Calu3 (cell line): ENCODE measurements at regions not wholly inside any gene's neighbourhood (a gene's known extent, or its start where the extent isn't known, plus 50 kb on each side); places are given as distances from the start of the nearest gene placed in this dataset.

ENCODE experiments used
- BruUV-seq: library from RNA; stranded (reverse); fragments of 400-500 nt; replicated peaks from 2 replicates; lab custom pipeline; 2021; lab: Mats Ljungman, UMichigan
- CTCF ChIA-PET: fragments of 300-600 bp; sonication (Branson Sonifier 250); formaldehyde crosslinking; loops from one replicate; lab custom pipeline; 2022; ENCODE audit warnings: antibody characterized with exemption; lab: Charles Lee
- DNase-seq: peaks from one replicate; pipeline ENCODE4 v3.0.0; 2022
- H3K27ac Mint-ChIP-seq: one replicate; pipeline ENCODE4 v1.8.0; 2022; ENCODE audit warnings: mixed read lengths; ENCODE audit not compliant: unreplicated experiment
- H3K27me3 Mint-ChIP-seq: one replicate; pipeline ENCODE4 v1.8.0; 2022; ENCODE audit warnings: mixed read lengths; ENCODE audit not compliant: unreplicated experiment
- H3K36me3 Mint-ChIP-seq: one replicate; pipeline ENCODE4 v1.8.0; 2022; ENCODE audit warnings: mild to moderate bottlenecking, moderate library complexity, mixed read lengths; ENCODE audit not compliant: insufficient read depth, unreplicated experiment
- H3K4me1 Mint-ChIP-seq: one replicate; pipeline ENCODE4 v1.8.0; 2022; ENCODE audit warnings: mild to moderate bottlenecking, low read depth, mixed read lengths; ENCODE audit not compliant: unreplicated experiment
- H3K4me3 Mint-ChIP-seq: one replicate; pipeline ENCODE4 v1.8.0; 2022; ENCODE audit warnings: mild to moderate bottlenecking, low read depth, moderate library complexity, mixed read lengths; ENCODE audit not compliant: unreplicated experiment
- H3K9me3 Mint-ChIP-seq: one replicate; pipeline ENCODE4 v1.8.0; 2022; ENCODE audit warnings: low read depth, mixed read lengths; ENCODE audit not compliant: unreplicated experiment
- intact Hi-C: fragments of 100-400 bp; cut with micrococcal nuclease; formaldehyde crosslinking; loops from one replicate; pipeline ENCODE4 v1.10.0; 2022; ENCODE audit not compliant: unreplicated experiment
- TF ChIP-seq, protein P1 (sequence below): fragments of 200-600 bp; IDR thresholded peaks from one replicate; pipeline ENCODE4 v1.8.0; 2022; ENCODE audit warnings: antibody characterized with exemption; ENCODE audit not compliant: unreplicated experiment

- no peaks in the 10 kb centered on the region for H3K4me1 Mint-ChIP-seq
These were observed 705.4 kb downstream of the MAFB start for GRCh38 chr20:39983655-39984054.

DNA sequence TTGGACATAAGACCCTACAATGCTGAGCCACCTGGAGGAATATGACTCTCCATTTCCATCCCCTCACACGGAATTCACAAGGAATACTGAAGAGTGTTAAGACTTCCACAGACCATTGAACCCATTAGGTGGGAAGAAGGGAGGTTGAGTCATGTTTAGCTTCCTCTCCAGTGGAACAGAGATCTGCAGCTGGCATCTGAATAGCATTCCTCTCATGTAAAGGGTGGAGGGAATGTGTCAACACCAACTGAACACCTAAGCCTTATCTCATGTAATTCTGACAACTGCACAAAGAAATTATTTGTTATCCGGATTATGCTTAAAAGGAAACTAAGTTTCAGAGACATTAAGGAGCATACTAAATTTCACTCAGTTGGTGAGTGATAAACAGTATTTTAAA, 705.9 kb downstream of the MAFB start:
- no peak for DNase-seq
- CTCF ChIA-PET = no interaction called here
- intact Hi-C loops = no loop called here
- no peak overlapping the region for H3K27ac Mint-ChIP-seq
- no peaks in the 10 kb centered on the region for H3K27me3 Mint-ChIP-seq
- H3K9me3 Mint-ChIP-seq = peaks cover 10% of the 10 kb centered on the region
- H3K4me3 Mint-ChIP-seq = no peak overlapping the region
- no peaks in the 10 kb centered on the region for H3K4me1 Mint-ChIP-seq
- BruUV-seq = no TSS peak
- H3K36me3 Mint-ChIP-seq = no peaks in the 10 kb centered on the region
- TF ChIP-seq, protein P1, sequence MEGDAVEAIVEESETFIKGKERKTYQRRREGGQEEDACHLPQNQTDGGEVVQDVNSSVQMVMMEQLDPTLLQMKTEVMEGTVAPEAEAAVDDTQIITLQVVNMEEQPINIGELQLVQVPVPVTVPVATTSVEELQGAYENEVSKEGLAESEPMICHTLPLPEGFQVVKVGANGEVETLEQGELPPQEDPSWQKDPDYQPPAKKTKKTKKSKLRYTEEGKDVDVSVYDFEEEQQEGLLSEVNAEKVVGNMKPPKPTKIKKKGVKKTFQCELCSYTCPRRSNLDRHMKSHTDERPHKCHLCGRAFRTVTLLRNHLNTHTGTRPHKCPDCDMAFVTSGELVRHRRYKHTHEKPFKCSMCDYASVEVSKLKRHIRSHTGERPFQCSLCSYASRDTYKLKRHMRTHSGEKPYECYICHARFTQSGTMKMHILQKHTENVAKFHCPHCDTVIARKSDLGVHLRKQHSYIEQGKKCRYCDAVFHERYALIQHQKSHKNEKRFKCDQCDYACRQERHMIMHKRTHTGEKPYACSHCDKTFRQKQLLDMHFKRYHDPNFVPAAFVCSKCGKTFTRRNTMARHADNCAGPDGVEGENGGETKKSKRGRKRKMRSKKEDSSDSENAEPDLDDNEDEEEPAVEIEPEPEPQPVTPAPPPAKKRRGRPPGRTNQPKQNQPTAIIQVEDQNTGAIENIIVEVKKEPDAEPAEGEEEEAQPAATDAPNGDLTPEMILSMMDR = no peak

More at GRCh38 chr20:39983655-39984054, 705.4 kb downstream of the MAFB start:
- intact Hi-C loops = no loop called here
- CTCF ChIA-PET = no interaction called here
- TF ChIP-seq, protein P1 = no peak
- H3K27me3 Mint-ChIP-seq = no peaks in the 10 kb centered on the region
- no peaks in the 10 kb centered on the region for H3K36me3 Mint-ChIP-seq
- H3K4me3 Mint-ChIP-seq = no peak overlapping the region
- peaks cover 10% of the 10 kb centered on the region for H3K9me3 Mint-ChIP-seq
- no TSS peak for BruUV-seq
- no peak overlapping the region for H3K27ac Mint-ChIP-seq
- no peak for DNase-seq

- H3K27me3 Mint-ChIP-seq = no peaks in the 10 kb centered on the region
- DNase-seq = no peak
These were observed 714.0 kb downstream of the MAFB start for GRCh38 chr20:39974966-39975501.

DNA sequence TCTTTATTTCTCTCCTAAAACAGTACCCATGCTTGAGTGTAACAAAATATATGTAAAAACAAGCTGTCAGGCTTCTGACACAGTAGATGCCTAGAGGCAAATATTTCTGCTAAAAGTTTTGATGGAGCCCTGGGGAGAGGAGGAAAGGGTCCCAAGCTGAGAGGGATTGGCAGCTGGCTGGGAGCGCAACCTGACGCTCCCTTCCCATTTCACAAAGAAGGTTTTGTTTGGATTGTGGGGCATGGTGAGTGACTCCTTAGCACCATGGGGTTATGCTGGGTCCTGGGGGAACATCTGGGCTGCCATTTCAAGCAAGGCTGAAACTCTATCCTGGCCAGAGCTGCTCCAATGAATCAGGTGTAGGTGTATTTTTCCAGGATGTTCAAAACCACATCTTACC, 720.5 kb downstream of the MAFB start:
- TF ChIP-seq, protein P1 = no peak
- peaks cover 25% of the 10 kb centered on the region for H3K9me3 Mint-ChIP-seq
- H3K4me3 Mint-ChIP-seq = no peak overlapping the region
- no peak for DNase-seq
- no peaks in the 10 kb centered on the region for H3K4me1 Mint-ChIP-seq
- BruUV-seq = no TSS peak
- CTCF ChIA-PET = no interaction called here
- H3K27me3 Mint-ChIP-seq = no peaks in the 10 kb centered on the region
- no peak overlapping the region for H3K27ac Mint-ChIP-seq
- intact Hi-C loops = no loop called here
- no peaks in the 10 kb centered on the region for H3K36me3 Mint-ChIP-seq

More at GRCh38 chr20:39974966-39975501, 714.0 kb downstream of the MAFB start:
- Mint-ChIP-seq H3K4me3 (no peak overlapping the region), H3K27ac (no peak overlapping the region), H3K4me1 (no peaks in the 10 kb centered on the region), H3K36me3 (no peaks in the 10 kb centered on the region), H3K9me3 (peaks cover 27% of the 10 kb centered on the region)
- CTCF ChIA-PET = no interaction called here
- intact Hi-C loops = no loop called here
- TF ChIP-seq, protein P1 = no peak
- BruUV-seq = no TSS peak
